ENCODE measurements at regions not wholly inside any gene's neighbourhood (a gene's known extent, or its start where the extent isn't known, plus 50 kb on each side); places are given as distances from the start of the nearest gene placed in this dataset.
A peak's percentile ranks its signal among the peaks of the same experiment; 100 is the strongest.

GRCh38 chr5:28648108-28648507, 1609.7 kb upstream of the CDH9 start:
- Histone ChIP-seq H3K9me3 (ENCODE audit: control insufficient read depth, low read depth, low read length) (no peaks in the 10 kb centered on the region), H3K27me3 (ENCODE audit: insufficient read depth, low read length) (no peaks in the 10 kb centered on the region), H3T11ph (ENCODE audit: low read length) (no peak overlapping the region), H2BK120ac (ENCODE audit: low read depth, low read length, poor library complexity, severe bottlenecking) (no peak overlapping the region), H4K8ac (replicated peaks; ENCODE audit: insufficient read length, low read depth, low read length) (no peak overlapping the region), H2BK20ac (ENCODE audit: low read depth, low read length, poor library complexity, severe bottlenecking) (no peak overlapping the region), H3K14ac (ENCODE audit: insufficient read depth, low read length) (no peak overlapping the region), H3K23me2 (ENCODE audit: insufficient read length, low read depth, low read length, poor library complexity, severe bottlenecking) (no peaks in the 10 kb centered on the region), H2AFZ (ENCODE audit: low read length) (no peak overlapping the region), H3K4me1 (ENCODE audit: insufficient read depth, low read length) (no peaks in the 10 kb centered on the region), H3K9ac (ENCODE audit: extremely low read depth, insufficient read length, low read length) (no peak overlapping the region), H2AK5ac (ENCODE audit: insufficient read length, low read length) (no peak overlapping the region), H3K79me1 (ENCODE audit: insufficient read depth, low read depth, low read length, poor library complexity, severe bottlenecking) (no peaks in the 10 kb centered on the region), H4K91ac (ENCODE audit: insufficient read length, low read depth, low read length) (no peak overlapping the region), H2BK12ac (ENCODE audit: insufficient read length, low read depth, low read length) (no peak overlapping the region), H3K4ac (ENCODE audit: low read depth, low read length) (no peak overlapping the region), H2BK15ac (ENCODE audit: low read depth, low read length) (no peak overlapping the region), H3K79me2 (ENCODE audit: insufficient read depth, low read length) (no peaks in the 10 kb centered on the region), H4K20me1 (ENCODE audit: control insufficient read depth, insufficient read depth, insufficient read length) (no peaks in the 10 kb centered on the region), H3K23ac (ENCODE audit: insufficient read length, low read depth, low read length) (no peak overlapping the region), H4K5ac (ENCODE audit: insufficient read length, low read depth, low read length) (no peak overlapping the region), H3K56ac (ENCODE audit: insufficient read length, low read depth, low read length) (no peak overlapping the region), H3K4me2 (ENCODE audit: insufficient read depth, insufficient read length, low read length) (no peak overlapping the region), H3K27ac (ENCODE audit: insufficient read length, low read depth, low read length) (no peak overlapping the region), H2BK5ac (ENCODE audit: insufficient read length, low read length) (no peak overlapping the region), H3K18ac (ENCODE audit: insufficient read length, low read depth, low read length) (no peak overlapping the region)
- Mint-ChIP-seq H3K4me1 (no peaks in the 10 kb centered on the region), H3K27me3 (ENCODE audit: low read depth) (no peaks in the 10 kb centered on the region), H3K27ac (no peak overlapping the region), H3K36me3 (ENCODE audit: insufficient read depth in 1 of 3, low read depth in 3 of 3) (no peaks in the 10 kb centered on the region), H3K9me3 (no peaks in the 10 kb centered on the region; a peak in 1 of 5 replicates), H3K4me3 (no peak overlapping the region)
- DNase-seq = no peak
- no CpG with 5 or more reads among the region's 2 CpGs for WGBS (ENCODE audit: extremely low coverage, insufficient read length, low lambda C conversion rate)
- peak; percentile 46 for TF ChIP-seq CTCF (conservative IDR thresholded peaks at IDR 0.05)

Measured in H9 (cell line).